ENCODE measurements at regions not wholly inside any gene's neighbourhood (a gene's known extent, or its start where the extent isn't known, plus 50 kb on each side); places are given as distances from the start of the nearest gene placed in this dataset.

DNA sequence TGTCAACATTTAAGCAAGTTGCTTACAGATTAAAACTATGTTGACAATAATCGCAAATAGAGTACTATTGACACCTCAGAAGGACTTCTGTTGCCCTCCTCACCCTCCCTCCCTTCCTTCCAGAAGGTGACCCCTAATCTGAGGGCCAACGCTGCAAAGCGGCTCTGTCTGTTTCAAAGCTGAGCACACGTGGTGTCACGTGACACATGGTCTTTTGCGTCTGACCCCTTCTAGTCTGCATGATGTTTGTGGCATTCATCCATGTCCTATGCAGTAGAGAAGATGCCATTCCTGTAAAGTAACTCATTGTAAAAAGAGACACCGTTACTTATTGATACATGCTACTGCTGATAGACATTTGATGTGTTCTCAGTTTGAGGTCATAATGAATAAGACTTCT lies 182.3 kb downstream of the THBS2 start:
- H3K4me1 ChIP-seq: peaks cover 0 to 42% (median 7%) of the 10 kb centered on the region in 4 donors
- no peak for DNase-seq (ENCODE audit: low spot score in 2 of 2)
- H3K36me3 ChIP-seq: no peaks in the 10 kb centered on the region
- TF ChIP-seq POLR2A (IDR thresholded peaks at IDR 0.05) (no peak), CTCF (IDR thresholded peaks at IDR 0.05) (no peak)
- no peaks in the 10 kb centered on the region for H3K9me3 ChIP-seq
- H3K27me3 ChIP-seq: no peaks in the 10 kb centered on the region
- H3K4me3 ChIP-seq: no peak overlapping the region
- WGBS, 2 donors: 73 to 86% methylated on average over 7 of the region's 7 CpGs
- H3K27ac ChIP-seq: peak overlapping the region in 2 of 4 donors; percentile 75 to 81

- H3K27ac ChIP-seq: peak overlapping the region in 3 of 4 donors; percentile 16 to 81 (median 75)
Measured at GRCh38 chr6:169070506-169071176, 183.0 kb downstream of the THBS2 start.

DNA sequence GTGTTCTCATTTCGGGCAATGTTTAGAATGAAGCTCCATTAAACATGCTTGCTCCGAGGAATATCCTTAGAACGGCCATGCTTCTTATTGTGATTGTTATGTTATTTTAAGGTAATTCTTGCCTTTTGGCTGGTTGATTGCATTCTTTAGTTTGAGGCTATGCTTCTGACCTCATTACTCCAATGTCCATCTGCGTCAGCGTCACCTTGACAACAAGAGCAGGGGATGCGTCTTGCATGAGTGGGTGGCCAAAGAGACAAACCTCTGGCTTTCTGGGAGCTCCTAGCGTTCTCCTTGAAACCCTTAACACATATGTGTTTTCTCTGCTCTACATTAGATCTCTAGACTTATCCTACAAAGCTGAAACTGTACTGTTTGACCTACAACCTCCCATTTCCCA lies 184.3 kb downstream of the THBS2 start:
- Histone ChIP-seq H3K4me1 (peaks cover 0 to 30% (median 7%) of the 10 kb centered on the region in 4 donors), H3K4me3 (no peak overlapping the region), H3K27ac (peak overlapping the region in 2 of 4 donors; percentile 75 to 81), H3K36me3 (no peaks in the 10 kb centered on the region), H3K27me3 (no peaks in the 10 kb centered on the region), H3K9me3 (no peaks in the 10 kb centered on the region)
- TF ChIP-seq EP300 (IDR thresholded peaks at IDR 0.05) (no peak), CTCF (IDR thresholded peaks at IDR 0.05) (no peak), POLR2A (IDR thresholded peaks at IDR 0.05) (no peak)
- 95 to 96% methylated on average over 7 of the region's 7 CpGs for WGBS, 2 donors
- DNase-seq (ENCODE audit: low spot score in 2 of 2): no peak

More at GRCh38 chr6:169070506-169071176, 183.0 kb downstream of the THBS2 start:
- peaks cover 0 to 41% (median 7%) of the 10 kb centered on the region in 4 donors for H3K4me1 ChIP-seq
- peak; percentile 65 to 71 for DNase-seq (ENCODE audit: low spot score in 2 of 2)
- TF ChIP-seq EP300 (IDR thresholded peaks at IDR 0.05): peak in 1 of 2 donors; percentile 76
- TF ChIP-seq POLR2A (IDR thresholded peaks at IDR 0.05): no peak
- TF ChIP-seq CTCF (IDR thresholded peaks at IDR 0.05): no peak
- 37 to 42% methylated on average over 14 of the region's 14 CpGs for WGBS, 2 donors
- no peaks in the 10 kb centered on the region for H3K36me3 ChIP-seq
- H3K27me3 ChIP-seq: no peaks in the 10 kb centered on the region
- H3K9me3 ChIP-seq: no peaks in the 10 kb centered on the region
- H3K4me3 ChIP-seq: no peak overlapping the region

DNA sequence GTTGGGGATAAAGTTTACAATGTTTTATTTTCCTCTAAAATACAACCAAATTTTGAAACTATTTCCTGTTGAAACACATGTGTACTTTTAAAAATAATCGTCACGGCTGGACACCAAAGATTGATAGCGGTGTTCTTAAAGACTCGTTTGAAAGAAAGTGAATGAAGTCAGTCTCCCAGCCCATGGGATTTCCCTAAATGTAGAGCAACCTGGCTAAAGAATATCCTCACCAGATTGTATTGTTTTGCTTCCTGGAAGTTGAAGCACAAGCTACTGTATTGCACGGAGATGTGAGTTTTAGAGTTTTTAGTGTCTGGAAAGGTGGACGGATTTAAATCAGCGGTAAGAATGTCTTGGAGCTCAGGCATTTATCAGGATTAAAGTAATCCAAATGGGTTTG lies 189.5 kb downstream of the THBS2 start:
- Histone ChIP-seq H3K27ac (no peak overlapping the region), H3K4me1 (no peaks in the 10 kb centered on the region), H3K9me3 (peaks cover 0 to 7% (median 0%) of the 10 kb centered on the region in 4 donors), H3K27me3 (no peaks in the 10 kb centered on the region), H3K4me3 (no peak overlapping the region), H3K36me3 (no peaks in the 10 kb centered on the region)
- DNase-seq (ENCODE audit: low spot score in 2 of 2): no peak
- 64 to 72% methylated on average over 7 of the region's 7 CpGs for WGBS, 2 donors
- TF ChIP-seq POLR2A (IDR thresholded peaks at IDR 0.05) (no peak), EP300 (IDR thresholded peaks at IDR 0.05) (no peak), CTCF (IDR thresholded peaks at IDR 0.05) (no peak)

DNA sequence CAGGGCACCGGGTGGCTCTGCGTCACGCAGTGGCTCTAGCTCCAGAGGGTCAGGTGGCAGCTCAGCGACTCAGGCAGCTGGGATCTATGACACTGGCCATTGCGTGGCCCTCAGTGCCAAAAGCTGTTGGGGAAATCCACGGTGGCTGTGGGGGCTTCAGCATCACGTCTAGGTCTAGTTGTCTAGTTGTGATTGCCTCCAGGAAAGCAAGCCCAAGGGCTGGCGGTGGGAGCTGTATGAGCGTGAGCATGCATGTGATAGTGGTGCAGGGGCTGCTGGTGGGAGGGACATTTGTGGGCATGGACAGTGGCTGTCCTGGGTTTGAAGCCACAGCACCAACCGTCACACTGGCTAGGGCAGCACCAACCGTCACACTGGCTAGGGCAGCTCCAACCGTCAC lies 191.4 kb downstream of the THBS2 start:
- H3K27me3 ChIP-seq: no peaks in the 10 kb centered on the region
- DNase-seq (ENCODE audit: low spot score in 2 of 2): no peak
- H3K27ac ChIP-seq: no peak overlapping the region
- H3K9me3 ChIP-seq: peaks cover 0 to 7% (median 0%) of the 10 kb centered on the region in 4 donors
- H3K4me3 ChIP-seq: no peak overlapping the region
- no peaks in the 10 kb centered on the region for H3K4me1 ChIP-seq
- no peak for TF ChIP-seq CTCF (IDR thresholded peaks at IDR 0.05)
- no peak for TF ChIP-seq EP300 (IDR thresholded peaks at IDR 0.05)
- no peak for TF ChIP-seq POLR2A (IDR thresholded peaks at IDR 0.05)
- 92 to 97% methylated on average over 10 to 12 of the region's 12 CpGs for WGBS, 2 donors
- H3K36me3 ChIP-seq: no peaks in the 10 kb centered on the region

Data from tibial nerve (tissue), 4 donors.